SK-N-SH (cell line): ENCODE measurements at regions not wholly inside any gene's neighbourhood (a gene's known extent, or its start where the extent isn't known, plus 50 kb on each side); places are given as distances from the start of the nearest gene placed in this dataset.

ENCODE experiments used
- CTCF ChIA-PET: fragments of 300-600, 350-600 bp; formaldehyde crosslinking; extraction: SDS; loops from one replicate; lab custom pipeline; 2021; lab: Yijun Ruan, JAX
- POLR2A ChIA-PET: fragments of 350-600 bp; sonication (Branson Sonifier 250); formaldehyde crosslinking; extraction: SDS; loops from one replicate; lab custom pipeline; 2020; ENCODE audit warnings: antibody characterized with exemption, inconsistent platforms; lab: Yijun Ruan, JAX
- DNase-seq: peaks from one replicate; pipeline ENCODE4 v3.0.0; 2012
- H2AFZ ChIP-seq: fragments of 200-600 bp; sonication (generic); 2 replicates; pipeline ENCODE4 v1.8.1; 2016; ENCODE audit warnings: antibody characterized with exemption, mild to moderate bottlenecking, low read depth
- H3F3A ChIP-seq: fragments of 200-600 bp; sonication (generic); replicated peaks from 2 replicates; pipeline ENCODE3; 2016; ENCODE audit warnings: antibody characterized with exemption, mild to moderate bottlenecking; ENCODE audit not compliant: insufficient read depth
- H3K27ac ChIP-seq, 2 experiments: fragments of 200-500 bp in 1 of 2; fragments of 200-600 bp in 1 of 2; sonication (Bioruptor generic) in 1 of 2; sonication (generic), shearing (Covaris generic) in 1 of 2; 2 replicates each; pipeline versions ENCODE4 v1.5.1 to v1.6.1; 2014 to 2016; ENCODE audit warnings: low read depth in 2 of 2, inconsistent platforms in 1 of 2, low read length in 1 of 2, mild to moderate bottlenecking in 1 of 2, mixed read lengths in 1 of 2
- H3K27me3 ChIP-seq: fragments of 200-600 bp; sonication (generic), shearing (Covaris generic); 2 replicates; pipeline ENCODE4 v1.6.1; 2016; ENCODE audit warnings: mixed run types; ENCODE audit not compliant: insufficient read depth
- H3K36me3 ChIP-seq, 2 experiments: fragments of 200-500 bp in 1 of 2; fragments of 200-600 bp in 1 of 2; sonication (Bioruptor generic) in 1 of 2; sonication (generic) in 1 of 2; replicated peaks in 1 of 2; 2 replicates each; pipeline versions ENCODE3 to v1.5.1; 2014 to 2016; ENCODE audit warnings: low read length in 1 of 2, mild to moderate bottlenecking in 1 of 2; ENCODE audit not compliant: insufficient read depth in 2 of 2, control insufficient read depth in 1 of 2
- H3K4me1 ChIP-seq, 2 experiments: fragments of 200-500 bp in 1 of 2; fragments of 200-600 bp in 1 of 2; sonication (Bioruptor generic) in 1 of 2; sonication (generic), shearing (Covaris generic) in 1 of 2; 2 replicates each; pipeline versions ENCODE4 v1.5.1 to v1.6.1; 2014 to 2016; ENCODE audit warnings: low read depth in 1 of 2, low read length in 1 of 2, mixed run types in 1 of 2; ENCODE audit not compliant: insufficient read depth in 2 of 2, control insufficient read depth in 1 of 2
- H3K4me2 ChIP-seq: fragments of 200-600 bp; sonication (generic), shearing (Covaris generic); 2 replicates; pipeline ENCODE4 v1.6.1; 2017; ENCODE audit warnings: mixed run types
- H3K4me3 ChIP-seq, 2 experiments: fragments of 200-500 bp in 1 of 2; fragments of 200-600 bp in 1 of 2; sonication (Bioruptor generic) in 1 of 2; sonication (generic), shearing (Covaris generic) in 1 of 2; 2 replicates each; pipeline versions ENCODE4 v1.5.1 to v1.8.1; 2014 to 2016; ENCODE audit warnings: low read depth in 2 of 2, inconsistent platforms in 1 of 2, low read length in 1 of 2, mild to moderate bottlenecking in 1 of 2, mixed read lengths in 1 of 2, moderate library complexity in 1 of 2
- H3K79me2 ChIP-seq: fragments of 200-600 bp; sonication (generic); 2 replicates; pipeline ENCODE4 v1.8.1; 2017; ENCODE audit warnings: mild to moderate bottlenecking; ENCODE audit not compliant: insufficient read depth
- H3K9ac ChIP-seq: fragments of 200-600 bp; sonication (generic); 2 replicates; pipeline ENCODE4 v1.6.1; 2017; ENCODE audit warnings: mixed run types
- H3K9me2 ChIP-seq: fragments of 200-600 bp; sonication (generic); 2 replicates; pipeline ENCODE4 v1.6.1; 2017; ENCODE audit warnings: mixed run types
- H3K9me3 ChIP-seq: fragments of 200-600 bp; sonication (generic); 2 replicates; pipeline ENCODE4 v1.6.1; 2017; ENCODE audit warnings: mixed run types, mild to moderate bottlenecking, moderate library complexity
- H4K20me1 ChIP-seq: fragments of 200-600 bp; sonication (generic); 2 replicates; pipeline ENCODE4 v1.6.1; 2017; ENCODE audit warnings: mild to moderate bottlenecking, mixed run types; ENCODE audit not compliant: insufficient read depth
- CTCF ChIP-seq: fragments of 200-600 bp; sonication (generic); IDR thresholded peaks from 2 replicates; pipeline ENCODE4 v1.6.1; 2017; ENCODE audit warnings: antibody characterized with exemption, mild to moderate bottlenecking, moderate library complexity
- ELF1 ChIP-seq: IDR thresholded peaks from 2 replicates; pipeline ENCODE4 v1.4.0; 2012
- EP300 ChIP-seq, 2 experiments: IDR thresholded peaks; 2 replicates each; pipeline versions ENCODE4 v1.4.0 to v1.6.1; 2012; ENCODE audit warnings: borderline replicate concordance in 1 of 2, low read depth in 1 of 2, low read length in 1 of 2
- FOXM1 ChIP-seq: IDR thresholded peaks from 2 replicates; pipeline ENCODE4 v1.4.0; 2012; ENCODE audit warnings: low read depth, mild to moderate bottlenecking
- MXI1 ChIP-seq: IDR thresholded peaks from 2 replicates; pipeline ENCODE4 v1.6.1; 2012; ENCODE audit warnings: mild to moderate bottlenecking, low read depth, low read length, improper control_type of control experiment
- NFIC ChIP-seq: IDR thresholded peaks from 2 replicates; pipeline ENCODE4 v1.4.0; 2012; ENCODE audit warnings: borderline replicate concordance
- PBX3 ChIP-seq: IDR thresholded peaks from 2 replicates; pipeline ENCODE4; 2012
- TAF1 ChIP-seq: IDR thresholded peaks from 2 replicates; pipeline ENCODE4 v1.6.1; 2012; ENCODE audit warnings: low read depth, mild to moderate bottlenecking, low read length, moderate library complexity, borderline replicate concordance
- TEAD4 ChIP-seq: IDR thresholded peaks from 2 replicates; pipeline ENCODE4 v1.4.0; 2012; ENCODE audit warnings: mild to moderate bottlenecking, borderline replicate concordance; ENCODE audit not compliant: insufficient read depth
- YY1 ChIP-seq: IDR thresholded peaks from 2 replicates; pipeline ENCODE4 v1.4.0; 2012; ENCODE audit warnings: low read depth, mild to moderate bottlenecking
- WGBS: methylation state at CpG from one replicate; pipeline ENCODE4 v1.1.6; 2017; ENCODE audit warnings: low lambda C conversion rate; 5-methylcytosine and 5-hydroxymethylcytosine counted together

- Histone ChIP-seq H3F3A (no peaks in the 10 kb centered on the region), H3K9me3 (no peaks in the 10 kb centered on the region), H3K27ac (no peak overlapping the region), H3K9ac (no peak overlapping the region), H3K4me3 (no peak overlapping the region), H3K27me3 (no peaks in the 10 kb centered on the region), H3K36me3 (no peaks in the 10 kb centered on the region), H3K4me1 (no peaks in the 10 kb centered on the region; a peak in 1 of 4 replicates), H3K9me2 (no peaks in the 10 kb centered on the region), H3K79me2 (no peaks in the 10 kb centered on the region), H3K4me2 (no peak overlapping the region), H4K20me1 (no peaks in the 10 kb centered on the region), H2AFZ (no peak overlapping the region)
- TF ChIP-seq TAF1 (no peak), EP300 (IDR thresholded peaks at IDR 0.05; ENCODE audit: borderline replicate concordance in 1 of 2, low read depth in 1 of 2, low read length in 1 of 2) (no peak), NFIC (no peak), MXI1 (no peak), FOXM1 (no peak)
- ChIA-PET POLR2A (no interaction called here), CTCF (interaction anchor here (0.7 kb wide), 1 partner anchor 47 kb away, joined by 3 read pairs; no protein-coding TSS in a partner anchor)
- WGBS, result 54% methylated on average over 5 of the region's 9 CpGs
- no peak for DNase-seq
Observed at GRCh38 chr2:79369127-79369526, 143.7 kb upstream of the CTNNA2 start.

GRCh38 chr2:79368116-79368630 is 144.7 kb upstream of the CTNNA2 start:
- no peaks in the 10 kb centered on the region for H3K36me3 ChIP-seq
- H3K27ac ChIP-seq, result no peak overlapping the region
- H3K4me2 ChIP-seq, result no peak overlapping the region
- no peak overlapping the region for H3K4me3 ChIP-seq
- H3K9me3 ChIP-seq, result no peaks in the 10 kb centered on the region
- TF ChIP-seq PBX3, result no peak
- TF ChIP-seq ELF1, result no peak
- TF ChIP-seq CTCF, result no peak
- TF ChIP-seq TEAD4, result no peak
- TF ChIP-seq YY1, result no peak
- no peak for TF ChIP-seq NFIC
- ChIA-PET POLR2A (no interaction called here), CTCF (interaction anchor here (0.7 kb wide), 1 partner anchor 46 kb away, joined by 3 read pairs; no protein-coding TSS in a partner anchor)
- DNase-seq, result no peak
- no peaks in the 10 kb centered on the region for H3K27me3 ChIP-seq
- no peak overlapping the region for H3K9ac ChIP-seq
- no peaks in the 10 kb centered on the region for H3F3A ChIP-seq
- no peaks in the 10 kb centered on the region for H4K20me1 ChIP-seq
- 32% methylated on average over 5 of the region's 5 CpGs for WGBS
- no peaks in the 10 kb centered on the region for H3K79me2 ChIP-seq
- H2AFZ ChIP-seq, result no peak overlapping the region
- no peaks in the 10 kb centered on the region for H3K9me2 ChIP-seq
- no peaks in the 10 kb centered on the region for H3K4me1 ChIP-seq
